WERI-Rb-1 (cell line): ENCODE measurements at regions not wholly inside any gene's neighbourhood (a gene's known extent, or its start where the extent isn't known, plus 50 kb on each side); places are given as distances from the start of the nearest gene placed in this dataset.

Source experiments
- DNase-seq: peaks from one replicate; pipeline ENCODE4 v3.0.0-alpha.2; 2020
- H3K27ac ChIP-seq: fragments of 250-450 bp; sonication (Bioruptor Pico); 2 replicates; pipeline ENCODE4 v1.5.1; 2020; ENCODE audit warnings: mild to moderate bottlenecking, moderate library complexity
- H3K27me3 ChIP-seq: fragments of 250-450 bp; sonication (Bioruptor Pico); 2 replicates; pipeline ENCODE4 v1.5.1; 2021; ENCODE audit warnings: mild to moderate bottlenecking, low read depth, moderate library complexity; ENCODE audit not compliant: insufficient read depth, severe bottlenecking
- H3K36me3 ChIP-seq: fragments of 250-450 bp; sonication (Bioruptor Pico); 2 replicates; pipeline ENCODE4 v1.5.1; 2020; ENCODE audit warnings: mild to moderate bottlenecking, moderate library complexity
- H3K4me3 ChIP-seq: 2 replicates; pipeline ENCODE4 v1.5.1; 2011; ENCODE audit warnings: low read depth, mild to moderate bottlenecking, control low read depth, low read length
- H3K9me3 ChIP-seq: fragments of 250-450 bp; sonication (Bioruptor Pico); 2 replicates; pipeline ENCODE4 v1.5.1; 2021; ENCODE audit warnings: mild to moderate bottlenecking, moderate library complexity; ENCODE audit not compliant: severe bottlenecking
- TF ChIP-seq, protein P1 (sequence below): IDR thresholded peaks from 2 replicates; pipeline ENCODE4 v1.5.1; 2011; ENCODE audit warnings: low read depth, mild to moderate bottlenecking, control low read depth, inconsistent platforms, low read length

- Histone ChIP-seq H3K27ac (no peak overlapping the region), H3K9me3 (no peaks in the 10 kb centered on the region), H3K27me3 (peaks cover 73% of the 10 kb centered on the region), H3K36me3 (no peaks in the 10 kb centered on the region), H3K4me3 (no peak overlapping the region)
- DNase-seq = no peak
- TF ChIP-seq, protein P1, sequence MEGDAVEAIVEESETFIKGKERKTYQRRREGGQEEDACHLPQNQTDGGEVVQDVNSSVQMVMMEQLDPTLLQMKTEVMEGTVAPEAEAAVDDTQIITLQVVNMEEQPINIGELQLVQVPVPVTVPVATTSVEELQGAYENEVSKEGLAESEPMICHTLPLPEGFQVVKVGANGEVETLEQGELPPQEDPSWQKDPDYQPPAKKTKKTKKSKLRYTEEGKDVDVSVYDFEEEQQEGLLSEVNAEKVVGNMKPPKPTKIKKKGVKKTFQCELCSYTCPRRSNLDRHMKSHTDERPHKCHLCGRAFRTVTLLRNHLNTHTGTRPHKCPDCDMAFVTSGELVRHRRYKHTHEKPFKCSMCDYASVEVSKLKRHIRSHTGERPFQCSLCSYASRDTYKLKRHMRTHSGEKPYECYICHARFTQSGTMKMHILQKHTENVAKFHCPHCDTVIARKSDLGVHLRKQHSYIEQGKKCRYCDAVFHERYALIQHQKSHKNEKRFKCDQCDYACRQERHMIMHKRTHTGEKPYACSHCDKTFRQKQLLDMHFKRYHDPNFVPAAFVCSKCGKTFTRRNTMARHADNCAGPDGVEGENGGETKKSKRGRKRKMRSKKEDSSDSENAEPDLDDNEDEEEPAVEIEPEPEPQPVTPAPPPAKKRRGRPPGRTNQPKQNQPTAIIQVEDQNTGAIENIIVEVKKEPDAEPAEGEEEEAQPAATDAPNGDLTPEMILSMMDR = no peak
These were observed 56.5 kb upstream of the RPH3A start for GRCh38 chr12:112734859-112735695.

DNA sequence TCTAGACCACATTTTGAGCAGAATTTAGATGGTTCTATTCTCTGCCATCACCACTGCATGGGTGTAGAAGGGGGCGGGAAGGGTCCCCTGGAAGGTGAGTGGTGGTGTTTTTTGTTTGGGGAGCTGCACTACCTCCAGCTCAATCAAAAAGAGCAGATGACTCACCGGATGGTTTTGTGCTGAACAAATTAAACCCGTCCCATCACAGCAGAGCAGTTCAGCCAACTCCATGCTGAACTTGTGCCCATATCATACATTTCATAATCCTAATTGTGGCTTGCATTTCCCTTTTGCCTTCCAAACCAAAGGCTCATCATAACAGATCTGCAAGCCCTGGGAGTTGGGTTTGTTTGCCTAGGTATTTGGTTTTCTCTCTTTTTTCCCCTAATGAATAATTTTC, 53.0 kb upstream of the RPH3A start:
- H3K9me3 ChIP-seq = no peaks in the 10 kb centered on the region
- peaks cover 80% of the 10 kb centered on the region for H3K27me3 ChIP-seq
- TF ChIP-seq, protein P1 = no peak

DNA sequence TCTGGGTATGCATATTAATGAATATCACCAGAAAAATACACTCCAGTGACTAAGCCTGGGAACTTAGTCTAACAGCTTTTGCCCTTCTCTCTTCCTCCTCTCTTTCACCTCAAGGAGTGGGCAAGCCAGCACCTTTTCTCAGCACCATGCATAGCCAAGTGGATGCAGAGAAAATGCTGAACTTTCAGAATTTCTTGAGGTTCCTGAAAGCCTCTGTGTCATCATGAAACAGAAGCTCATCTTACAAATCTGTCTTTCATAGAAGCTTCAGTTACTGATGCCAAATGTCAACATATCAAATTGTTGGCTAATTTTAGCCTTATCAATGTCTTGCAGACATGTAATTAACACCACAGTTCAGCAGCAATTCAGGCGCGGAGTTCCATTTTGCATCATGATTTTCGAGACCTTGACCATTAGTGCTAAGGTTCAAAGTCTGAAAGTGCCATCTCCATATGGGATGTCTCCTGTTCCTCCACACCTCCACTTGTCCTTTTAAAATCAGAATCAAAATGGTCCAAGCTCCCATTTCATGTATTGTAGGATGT, 51.1 kb upstream of the RPH3A start:
- Histone ChIP-seq H3K27ac (no peak overlapping the region), H3K9me3 (no peaks in the 10 kb centered on the region), H3K36me3 (no peaks in the 10 kb centered on the region), H3K27me3 (peaks cover 80% of the 10 kb centered on the region), H3K4me3 (no peak overlapping the region)
- TF ChIP-seq, protein P1 = no peak
- no peak for DNase-seq

More for the DNA sequence above, 53.0 kb upstream of the RPH3A start:
- H3K27ac ChIP-seq = no peak overlapping the region
- H3K4me3 ChIP-seq = no peak overlapping the region
- H3K36me3 ChIP-seq = no peaks in the 10 kb centered on the region
- DNase-seq = no peak

DNA sequence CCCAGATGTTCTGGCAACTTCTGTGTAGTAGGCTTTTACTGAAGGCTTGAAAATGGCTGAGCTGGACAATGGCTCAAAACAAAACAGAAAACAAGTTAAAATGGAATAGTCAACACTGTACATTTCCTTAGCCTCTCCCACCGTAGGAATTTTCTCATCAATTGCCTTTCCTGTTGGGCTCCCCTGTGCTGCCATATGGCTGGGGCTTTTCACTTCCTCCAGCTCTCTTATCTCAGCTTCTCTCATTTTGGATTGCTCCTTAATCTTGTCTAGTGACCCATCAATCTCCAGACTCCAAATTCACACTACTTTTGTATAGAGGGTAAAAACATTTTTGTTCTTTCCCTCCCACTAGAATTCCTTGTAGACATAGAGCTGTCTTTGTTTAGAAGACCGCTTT, 50.4 kb upstream of the RPH3A start:
- H3K4me3 ChIP-seq = no peak overlapping the region
- no peak for DNase-seq
- no peaks in the 10 kb centered on the region for H3K36me3 ChIP-seq
- TF ChIP-seq, protein P1 = no peak
- no peak overlapping the region for H3K27ac ChIP-seq
- no peaks in the 10 kb centered on the region for H3K9me3 ChIP-seq
- H3K27me3 ChIP-seq = peaks cover 80% of the 10 kb centered on the region
